ENCODE measurements at regions not wholly inside any gene's neighbourhood (a gene's known extent, or its start where the extent isn't known, plus 50 kb on each side); places are given as distances from the start of the nearest gene placed in this dataset.

DNA sequence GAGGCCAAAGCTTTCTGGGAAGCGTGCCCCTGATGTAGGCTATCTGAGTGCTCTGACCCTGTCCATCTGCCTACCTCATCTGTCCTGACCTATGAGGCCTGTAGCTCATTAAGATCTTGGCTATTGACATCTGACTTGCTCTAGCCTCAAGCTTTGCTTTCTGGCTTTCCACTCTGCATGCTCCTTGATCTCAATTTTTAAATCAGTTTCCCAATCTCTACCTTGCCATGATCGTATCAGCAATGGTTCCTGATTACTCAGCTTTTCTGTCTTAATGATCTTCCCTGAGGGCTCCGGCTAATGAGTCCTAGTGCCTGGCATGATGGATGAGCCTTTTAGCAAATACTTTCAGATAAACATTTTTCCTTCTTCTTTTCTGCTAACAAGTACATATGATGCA lies 262.0 kb downstream of the NDFIP2 start:
- DNase-seq = no peak

DNA sequence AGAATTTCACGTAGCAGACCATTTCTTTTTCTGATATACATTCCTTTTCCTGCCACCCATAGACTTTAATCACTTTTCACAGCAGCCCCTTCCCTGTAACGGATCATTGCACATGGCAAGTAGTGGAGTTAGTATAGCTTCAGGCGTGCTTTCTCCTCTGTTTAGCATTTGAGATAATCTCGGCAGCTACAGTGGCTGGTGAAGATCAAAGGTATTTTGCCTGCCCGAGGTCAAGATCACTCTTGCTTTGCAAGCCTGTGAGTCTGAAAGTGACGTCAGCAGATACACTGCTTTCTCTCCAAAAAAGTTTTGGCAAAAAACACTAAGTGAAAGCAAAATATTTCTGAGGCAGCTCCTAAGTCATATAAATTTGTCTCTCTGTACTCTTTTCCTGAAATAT lies 260.0 kb downstream of the NDFIP2 start:
- DNase-seq = no peak

DNA sequence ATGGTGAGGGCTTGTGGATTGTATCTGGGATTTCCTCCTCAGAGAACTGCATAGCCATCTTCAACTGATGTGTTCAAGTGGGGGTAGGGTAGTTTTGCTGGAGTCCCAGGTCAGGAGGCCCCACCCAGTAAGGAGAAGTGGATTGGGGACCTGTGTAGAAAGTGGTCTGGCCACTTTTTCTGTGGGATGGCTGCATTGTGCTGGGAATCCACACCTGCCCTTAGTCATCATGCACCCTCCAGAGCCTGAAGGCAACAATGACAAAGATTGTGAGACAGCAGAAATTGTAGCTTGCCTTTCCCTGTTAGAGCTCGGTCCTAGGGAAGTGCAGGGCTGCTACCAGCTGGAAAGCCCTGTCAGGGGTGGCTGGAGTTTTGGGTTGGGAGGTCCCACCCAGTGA lies 255.4 kb downstream of the NDFIP2 start:
- DNase-seq = no peak

DNA sequence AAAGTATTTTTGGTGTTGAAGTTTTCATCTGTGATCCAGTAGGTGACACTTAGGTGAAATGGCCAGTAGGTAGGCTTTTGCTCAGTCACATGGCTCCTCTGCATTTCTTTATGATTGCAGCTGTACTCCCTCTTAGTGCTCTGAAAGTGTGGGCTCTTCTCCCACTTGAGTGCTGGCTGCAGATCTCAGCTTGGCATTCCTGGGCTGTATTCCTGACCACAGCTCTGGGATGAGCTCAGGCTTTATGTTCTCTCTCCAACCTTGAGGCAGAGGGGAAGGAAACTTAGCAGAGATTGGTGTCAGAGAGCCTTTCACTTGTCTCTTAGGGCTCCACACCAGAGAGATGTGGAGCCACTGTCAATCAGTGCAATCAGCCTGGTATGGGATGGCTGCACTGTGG lies 254.3 kb downstream of the NDFIP2 start:
- no peak for DNase-seq

DNA sequence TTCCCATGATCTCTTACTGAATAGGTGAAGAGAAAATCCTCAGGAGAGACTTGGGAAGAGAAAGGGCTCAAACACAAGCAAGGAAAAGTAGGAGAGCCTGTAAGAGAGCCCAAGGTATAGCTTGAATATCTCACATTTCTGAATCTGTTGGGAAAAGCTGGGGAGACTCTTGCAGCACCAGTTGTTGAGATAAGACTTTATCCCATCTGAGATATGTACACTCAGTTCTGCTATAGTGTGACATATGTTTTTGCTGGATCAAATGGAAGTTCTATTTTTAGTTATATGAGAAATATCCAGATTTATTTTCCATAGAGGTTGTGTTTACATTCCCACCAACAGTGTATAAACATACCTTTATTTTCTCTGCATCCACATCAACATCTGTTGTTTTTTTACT lies 246.1 kb downstream of the NDFIP2 start:
- DNase-seq = no peak

DNA sequence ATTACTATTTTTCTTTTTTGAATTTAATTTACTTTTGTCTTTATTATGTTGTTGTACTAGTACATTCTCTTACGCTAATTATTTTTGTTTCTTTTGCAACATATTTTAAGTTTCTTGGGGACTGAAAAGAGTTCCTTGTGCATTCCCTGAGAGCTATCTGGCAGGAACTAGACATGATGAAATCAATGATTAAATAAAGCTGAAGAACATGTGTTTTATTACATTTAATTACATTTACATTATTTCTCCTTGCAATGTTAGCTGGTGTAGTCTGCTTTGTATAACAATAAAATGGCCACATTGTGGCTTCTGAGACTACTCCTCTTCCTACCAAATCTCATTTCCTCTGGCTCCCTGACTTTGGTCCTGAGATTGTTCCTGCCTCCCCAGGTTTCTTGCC lies 244.9 kb downstream of the NDFIP2 start:
- no peak for DNase-seq

DNA sequence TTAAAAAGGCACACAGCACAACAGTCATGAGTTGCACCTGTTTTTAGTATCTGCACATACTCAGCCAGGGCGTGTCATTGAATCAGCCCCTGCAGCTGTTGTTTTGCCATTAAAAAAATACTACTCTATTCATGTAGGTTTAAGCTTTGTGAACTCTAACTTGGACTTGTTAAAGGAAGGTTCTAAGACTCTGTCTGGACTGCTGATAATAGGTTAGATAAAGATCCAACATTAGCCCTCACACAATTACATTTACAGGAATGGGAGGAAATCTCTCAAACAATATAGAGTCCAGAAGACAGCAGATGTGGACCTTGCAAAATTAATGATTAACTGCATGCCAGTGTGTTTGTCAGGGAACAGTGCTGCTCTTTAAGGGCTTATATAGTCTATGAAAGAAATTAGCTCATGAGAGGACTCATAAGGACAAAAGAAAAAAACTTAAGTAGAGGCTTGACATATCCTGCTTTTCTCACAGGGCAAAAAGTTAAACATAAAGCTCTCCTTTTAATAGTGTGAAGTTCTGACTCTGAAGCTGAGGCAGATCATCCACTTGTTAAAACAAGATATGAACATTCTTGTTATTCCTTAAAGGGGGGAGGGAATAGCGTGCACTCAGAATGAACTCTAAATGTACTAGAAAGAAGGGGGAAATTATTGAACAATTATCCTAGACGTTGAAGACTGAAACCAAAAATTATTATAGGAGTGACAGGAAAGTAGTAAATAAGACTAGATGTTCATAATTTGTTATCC lies 243.6 kb downstream of the NDFIP2 start:
- no peak for DNase-seq

DNA sequence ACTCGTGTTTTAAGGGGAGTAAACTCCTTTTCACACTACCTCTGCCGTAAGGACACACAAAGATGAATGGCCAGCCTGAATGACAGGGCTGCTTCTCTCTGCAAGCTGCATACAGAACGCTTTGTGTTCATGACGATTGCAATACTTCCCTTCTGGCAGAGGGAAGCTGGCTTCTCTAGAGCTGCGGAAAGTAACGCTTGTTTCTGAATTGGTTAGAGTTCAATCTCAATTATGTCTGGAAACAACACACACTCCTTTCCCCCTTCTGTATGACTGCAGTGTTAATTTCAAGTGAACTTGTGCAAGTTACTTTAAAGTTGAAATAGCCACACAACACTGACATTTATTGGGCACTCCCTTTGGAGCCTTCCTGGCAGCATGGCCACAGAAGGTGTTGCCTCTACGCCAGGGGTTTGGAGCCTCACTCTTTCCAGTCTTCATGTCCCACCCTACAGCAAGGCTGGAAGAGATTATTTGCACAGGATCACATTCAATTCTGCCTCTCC lies 242.6 kb downstream of the NDFIP2 start:
- no peak for DNase-seq

DNA sequence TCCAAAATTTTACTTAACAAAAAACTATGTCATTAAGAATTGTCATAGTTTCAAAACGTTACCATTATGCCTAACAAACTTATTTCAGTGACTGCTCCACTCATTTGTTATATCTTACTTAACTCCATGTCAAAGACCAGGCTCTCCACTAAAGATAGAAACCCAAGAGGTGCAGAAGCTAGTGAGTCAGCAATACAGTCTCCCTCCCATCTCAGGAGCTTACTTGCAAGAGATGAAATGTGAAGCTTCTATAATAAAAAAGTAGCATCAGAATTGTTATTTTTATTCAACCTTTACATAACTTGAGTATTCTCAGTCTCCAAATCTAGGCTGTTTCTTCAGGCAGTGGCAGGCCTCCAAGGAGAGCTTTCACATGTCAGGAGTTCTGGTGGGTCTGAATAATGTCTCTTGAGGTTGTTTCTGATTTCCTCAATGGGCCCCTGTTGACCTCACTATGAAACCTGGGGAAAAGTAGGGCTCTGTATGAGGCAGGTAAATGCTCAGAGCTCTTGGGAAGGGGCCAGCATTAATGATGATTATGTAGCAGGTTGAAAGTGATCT lies 242.0 kb downstream of the NDFIP2 start:
- DNase-seq = no peak

DNA sequence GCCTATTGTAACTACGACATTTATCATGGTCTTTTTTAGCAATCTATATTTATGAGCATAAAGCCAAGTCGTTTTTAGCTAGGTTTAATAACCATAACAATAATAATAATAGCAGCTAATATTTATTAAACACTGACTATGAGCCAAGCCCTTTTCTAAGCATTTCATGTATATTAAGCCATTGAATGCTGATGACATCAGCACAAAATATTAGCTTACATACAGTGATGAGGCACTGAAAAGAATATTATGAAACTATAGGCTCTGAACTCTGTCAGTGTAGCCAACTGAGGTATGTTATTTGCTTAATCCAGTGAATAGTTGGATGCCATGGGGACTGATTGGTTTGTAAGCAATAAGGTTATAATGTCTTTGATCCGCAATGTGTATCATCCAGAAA lies 235.2 kb downstream of the NDFIP2 start:
- no peak for DNase-seq

DNA sequence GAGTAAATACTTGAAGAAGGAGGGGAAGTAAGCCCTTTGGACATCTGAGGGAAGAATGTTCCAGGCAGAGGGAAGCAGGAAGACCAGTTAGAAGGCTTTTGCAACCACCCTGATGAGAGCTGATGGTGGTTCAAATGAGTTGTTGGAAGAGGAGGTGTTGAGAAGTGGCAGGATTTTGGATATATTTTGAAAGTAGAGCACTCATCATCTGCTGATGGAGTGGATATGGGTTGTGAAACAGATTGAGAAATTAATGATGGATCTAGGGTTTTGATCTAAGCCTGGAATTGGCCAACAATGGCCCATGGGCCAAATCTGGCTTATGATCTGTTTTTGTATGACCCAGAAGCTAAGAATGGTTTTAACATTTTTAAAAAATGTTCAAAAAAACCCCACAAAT lies 230.7 kb downstream of the NDFIP2 start:
- DNase-seq = no peak

DNA sequence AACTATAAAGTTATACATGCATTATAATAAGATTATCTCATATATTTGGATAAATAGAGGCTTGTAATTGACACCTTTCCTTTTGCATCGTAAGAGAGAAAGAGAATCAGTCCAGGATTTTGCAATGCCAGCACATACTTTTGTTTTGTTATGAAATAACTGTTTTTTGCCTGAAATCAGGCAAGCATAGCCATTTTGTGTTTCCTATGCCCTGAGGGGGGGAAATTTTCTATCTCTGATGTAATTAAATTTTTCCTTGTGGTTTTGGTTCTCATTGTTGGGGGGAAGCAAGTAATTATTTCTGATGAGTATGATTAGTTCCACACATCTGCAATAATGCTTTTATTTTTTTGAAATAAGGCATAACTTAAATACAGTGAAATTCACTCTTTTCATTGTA lies 229.4 kb downstream of the NDFIP2 start:
- no peak for DNase-seq

DNA sequence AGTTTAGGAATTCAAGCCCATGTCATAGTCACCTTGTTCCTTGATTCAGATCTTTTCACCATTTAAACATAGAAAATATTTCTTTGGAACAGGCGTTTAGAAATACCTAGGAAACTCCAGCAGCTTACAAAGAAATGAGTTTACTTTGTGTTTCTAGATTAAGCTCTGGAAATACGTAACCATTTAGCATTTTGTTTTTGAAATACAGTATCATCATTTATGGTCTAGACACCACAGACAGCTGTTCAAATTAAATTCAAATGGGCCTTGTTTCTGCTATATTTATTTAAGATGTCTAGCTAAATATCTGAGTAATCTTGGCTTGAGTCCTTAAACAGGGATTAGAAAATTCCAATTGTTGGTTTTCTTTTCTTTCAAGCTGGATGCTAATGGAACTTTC lies 228.5 kb downstream of the NDFIP2 start:
- DNase-seq = no peak

DNA sequence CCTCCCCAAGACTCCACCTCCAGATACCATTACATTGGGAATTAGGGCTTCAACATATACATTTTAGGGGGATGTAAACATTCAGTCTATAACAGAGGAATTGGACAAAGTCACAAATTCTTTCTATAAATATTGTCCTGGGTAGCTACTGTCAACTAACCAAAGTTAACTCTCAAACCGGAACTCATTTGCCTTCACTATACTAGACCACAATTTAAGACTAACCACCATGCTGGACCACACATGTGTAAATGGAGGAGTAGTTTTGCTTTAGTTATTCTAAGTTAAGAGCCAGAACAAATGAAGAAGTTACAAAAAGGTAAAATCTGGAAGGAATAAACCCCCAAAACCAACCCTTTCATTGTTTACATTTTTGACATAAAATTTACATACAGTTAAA lies 222.8 kb downstream of the NDFIP2 start:
- DNase-seq = no peak

DNA sequence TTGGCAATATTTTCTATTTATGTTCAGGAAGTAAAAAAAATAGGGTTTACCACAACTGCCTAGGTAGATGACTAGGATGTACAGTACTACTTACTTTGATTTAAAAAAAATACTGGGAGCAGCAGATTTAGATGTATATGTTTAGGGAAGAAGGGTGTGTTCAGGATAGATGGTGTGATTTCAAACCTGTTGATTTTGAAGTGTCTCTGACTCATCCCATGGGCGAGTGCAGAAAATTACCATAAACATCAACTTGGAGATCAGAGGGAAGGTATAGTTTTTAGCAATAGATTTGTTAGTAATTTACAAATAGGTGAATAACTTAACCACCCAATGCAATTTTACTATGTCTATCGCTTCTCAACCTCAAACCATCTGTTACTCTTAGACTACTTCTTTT lies 214.8 kb downstream of the NDFIP2 start:
- DNase-seq = no peak

DNA sequence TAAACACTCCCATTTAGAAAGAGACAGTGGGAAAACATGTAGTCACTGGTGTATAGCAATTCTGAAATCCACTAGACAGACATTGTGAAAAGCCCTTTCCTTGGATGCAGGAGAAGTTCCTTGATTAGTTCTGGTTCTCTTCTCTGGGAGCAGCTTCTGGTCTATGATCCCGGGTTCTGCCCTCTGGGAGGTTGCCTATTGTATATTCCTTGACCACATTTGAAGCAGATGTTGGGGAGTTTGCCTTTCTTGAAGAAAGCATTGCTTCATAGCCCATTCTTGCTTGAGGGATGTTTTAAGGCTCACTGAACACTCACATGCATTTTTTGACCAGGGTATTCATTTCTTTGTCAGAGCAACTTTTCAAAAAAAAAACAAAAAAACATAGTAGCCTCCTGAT lies 211.9 kb downstream of the NDFIP2 start:
- DNase-seq = no peak

DNA sequence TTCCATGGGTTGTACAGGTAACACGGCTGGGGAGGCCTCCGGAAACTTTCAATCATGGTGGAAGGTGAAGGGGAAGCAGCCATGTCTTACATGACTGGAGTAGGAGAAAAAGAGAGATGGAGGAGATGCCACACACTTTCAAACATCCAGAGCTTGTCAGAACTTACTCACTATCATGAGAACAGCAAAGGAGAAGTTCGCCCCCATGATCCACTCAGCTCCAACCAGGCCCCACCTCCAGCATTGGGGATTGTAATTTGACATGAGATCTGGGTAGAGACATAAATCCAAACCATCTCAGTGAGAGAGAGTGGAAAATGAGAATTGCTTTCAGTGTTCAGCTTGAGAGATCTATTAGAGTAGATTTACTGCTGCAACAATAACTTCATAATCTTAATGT lies 210.9 kb downstream of the NDFIP2 start:
- no peak for DNase-seq

DNA sequence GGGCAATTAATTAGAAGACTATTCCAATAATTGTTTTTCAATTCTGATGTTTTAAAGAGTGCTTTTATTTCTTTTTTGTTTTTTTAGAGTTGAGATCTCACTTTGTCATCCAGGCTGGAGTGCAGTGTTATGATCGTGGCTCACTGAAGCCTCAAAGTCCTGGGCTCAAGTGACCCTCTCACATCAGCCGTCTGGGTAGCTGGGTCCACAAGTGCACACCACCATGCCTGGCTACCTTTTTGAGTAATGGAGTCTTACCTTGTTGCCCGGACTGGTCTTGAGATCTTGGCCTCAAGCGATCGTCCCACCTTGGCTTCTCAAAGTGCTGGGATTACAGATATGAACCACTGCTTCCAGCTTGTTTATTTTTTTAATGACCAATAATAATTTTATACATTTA lies 207.8 kb downstream of the NDFIP2 start:
- no peak for DNase-seq

DNA sequence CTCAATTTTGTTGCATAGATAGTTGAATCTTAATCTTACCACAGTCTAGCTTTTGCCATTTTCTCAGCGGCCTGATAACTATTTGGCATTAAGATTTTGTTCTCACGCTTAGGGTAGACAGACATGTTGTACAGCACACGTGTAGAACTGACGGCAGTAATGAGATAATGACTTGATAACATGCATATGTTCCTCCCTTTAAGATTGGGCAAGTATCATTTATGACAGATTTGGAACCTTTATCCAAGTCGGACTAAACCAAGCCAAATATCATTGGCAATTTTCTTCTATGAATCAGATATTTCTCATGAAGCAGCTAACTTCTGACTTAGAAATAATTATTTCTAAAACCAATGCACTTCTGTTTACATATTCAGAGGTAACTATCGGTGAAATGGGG lies 205.5 kb downstream of the NDFIP2 start:
- no peak for DNase-seq

DNA sequence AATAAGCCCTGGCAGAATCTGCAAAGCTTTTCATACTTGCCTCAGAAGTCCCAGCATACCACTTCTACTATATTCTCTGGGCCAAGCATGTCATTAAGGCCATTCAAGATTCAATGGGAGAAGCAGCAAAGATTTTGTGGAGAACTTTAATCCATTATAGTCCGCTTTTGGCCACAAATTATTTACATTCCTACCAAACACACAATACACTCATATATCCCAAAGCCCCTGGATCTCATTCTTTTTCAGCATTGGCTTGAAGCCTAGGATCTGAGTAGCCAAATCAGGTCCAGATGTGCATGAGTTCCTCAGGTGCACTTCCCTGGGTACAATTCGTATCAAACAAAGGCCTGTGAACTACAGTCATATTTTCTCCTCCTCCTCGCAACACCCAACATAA lies 203.4 kb downstream of the NDFIP2 start:
- no peak for DNase-seq

DNA sequence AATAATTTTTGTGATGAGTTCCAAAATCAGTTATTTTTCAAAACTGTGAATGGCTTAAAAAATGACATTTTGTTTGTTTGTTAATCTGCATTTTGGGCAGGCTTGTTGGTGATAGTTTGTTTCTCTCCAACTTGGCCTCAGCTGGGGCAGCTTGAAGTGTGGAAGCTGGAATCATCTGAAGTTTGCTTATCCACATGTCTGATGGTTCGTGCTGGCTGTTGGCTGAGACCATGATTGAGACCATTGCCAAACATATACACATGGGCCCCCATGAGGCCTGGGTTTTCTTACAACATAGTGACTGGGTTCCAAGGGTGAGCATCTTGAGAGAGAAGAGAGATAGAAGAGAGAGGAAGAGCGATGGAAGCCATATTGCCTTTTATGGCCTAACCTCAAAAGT lies 201.2 kb downstream of the NDFIP2 start:
- no peak for DNase-seq

DNA sequence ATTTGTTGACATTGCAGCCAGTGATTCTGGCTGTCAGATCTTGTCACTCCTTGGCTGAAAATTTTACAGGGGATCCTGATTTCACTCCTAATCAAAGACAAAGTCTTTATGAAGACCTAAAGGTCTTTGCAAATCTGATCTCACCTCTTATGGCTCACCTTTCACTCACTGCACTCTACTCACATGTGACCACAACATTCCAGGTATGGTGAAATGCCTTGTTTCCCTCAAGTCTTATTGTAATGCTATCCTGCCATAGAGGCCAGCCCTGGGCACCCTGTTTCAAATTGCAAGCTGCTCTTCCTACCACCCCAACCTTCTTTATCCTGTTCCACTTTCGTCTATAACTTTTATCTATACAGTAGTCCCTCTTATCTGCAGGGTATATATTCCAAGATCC lies 200.1 kb downstream of the NDFIP2 start:
- no peak for DNase-seq

DNA sequence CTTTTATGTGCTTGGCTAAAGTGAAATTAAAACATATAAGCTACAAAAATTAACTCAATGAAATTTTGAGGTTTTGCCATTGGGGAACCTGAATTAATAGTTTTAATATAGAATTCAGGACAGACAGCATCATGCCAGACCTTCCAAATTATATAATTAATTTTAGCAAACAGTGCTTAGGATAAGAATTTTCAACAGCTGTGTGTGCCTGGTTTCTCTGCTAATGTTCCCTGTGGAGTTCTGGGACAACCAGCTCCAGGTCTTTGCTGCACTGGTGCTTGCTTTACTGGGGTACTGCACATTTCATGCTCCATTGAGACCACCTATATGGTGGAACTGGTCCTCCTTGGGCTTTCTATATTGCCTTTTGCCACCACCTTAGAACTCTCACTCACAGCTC lies 199.5 kb downstream of the NDFIP2 start:
- DNase-seq = no peak

DNA sequence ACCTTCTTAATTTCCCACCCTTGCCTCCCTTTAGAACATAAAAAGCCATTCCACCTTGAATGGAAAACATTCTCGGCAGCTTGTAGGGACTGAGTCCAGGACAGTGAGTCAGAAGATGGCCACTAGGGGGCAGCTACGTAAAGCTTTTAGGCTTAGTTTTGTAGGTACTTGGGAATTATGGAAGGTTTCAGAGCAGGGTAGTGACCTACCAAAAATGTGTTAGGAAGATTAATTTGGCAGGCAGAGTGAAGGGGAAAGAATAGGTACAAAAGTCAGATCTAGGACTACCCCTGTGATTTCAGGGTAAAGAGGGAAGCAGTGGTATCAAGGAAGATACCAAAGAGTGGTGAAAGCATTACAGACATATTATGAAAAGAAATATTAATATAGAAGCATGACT lies 198.4 kb downstream of the NDFIP2 start:
- no peak for DNase-seq

DNA sequence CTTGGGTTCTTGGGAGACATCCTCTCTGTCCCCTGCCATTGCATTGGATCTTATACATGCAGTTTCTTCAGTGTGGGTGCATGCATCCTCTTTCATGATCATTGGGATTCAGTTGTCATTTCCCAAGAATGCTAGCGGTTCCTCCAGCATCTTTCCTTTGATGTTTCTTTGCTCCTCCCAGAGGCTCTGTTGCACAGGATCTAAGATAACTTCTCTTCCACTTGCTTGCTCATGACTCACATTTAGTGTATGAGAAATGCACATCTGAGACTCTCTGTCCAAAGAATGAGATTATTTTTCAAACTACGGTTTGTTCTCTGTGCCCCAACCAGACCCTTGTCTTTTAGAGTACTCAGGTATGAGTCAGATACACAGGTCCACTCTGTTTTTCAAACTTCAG lies 197.1 kb downstream of the NDFIP2 start:
- DNase-seq = no peak

All from stimulated activated naive CD4-positive, alpha-beta T cell treated with Interleukin-2 at 50 U/mL for 16 hours (primary cell).